SK-N-SH treated with all-trans-retinoic acid at 6 μM for 48 hours (cell line): ENCODE measurements at regions not wholly inside any gene's neighbourhood (a gene's known extent, or its start where the extent isn't known, plus 50 kb on each side); places are given as distances from the start of the nearest gene placed in this dataset.
A peak's percentile ranks its signal among the peaks of the same experiment; 100 is the strongest.

Experiments used
- ATAC-seq: fragments of 200-7000 bp; cut with Tn5 transposase; 3 replicates; pipeline ENCODE4 v1.9.1; 2020; ENCODE audit warnings: mild to moderate bottlenecking, moderate library complexity
- ARNTL ChIP-seq: fragments of 450-650 bp; formaldehyde crosslinking; IDR thresholded peaks from 2 replicates; pipeline ENCODE4 v1.5.0; 2020; ENCODE audit warnings: low read depth, mild to moderate bottlenecking, moderate library complexity, borderline replicate concordance
- BACH2 ChIP-seq: fragments of 250-450 bp; sonication (Bioruptor Pico); IDR thresholded peaks from 2 replicates; pipeline ENCODE4 v1.9.0; 2021; ENCODE audit warnings: mild to moderate bottlenecking, borderline replicate concordance
- CREB5 ChIP-seq: fragments of 250-450 bp; sonication (Bioruptor Pico); IDR thresholded peaks from 2 replicates; pipeline ENCODE4 v1.5.1; 2020; ENCODE audit warnings: low read depth, mild to moderate bottlenecking, moderate library complexity
- CSDC2 ChIP-seq: fragments of 250-450 bp; sonication (Bioruptor Pico); IDR thresholded peaks from 2 replicates; pipeline ENCODE4 v1.5.0; 2020; ENCODE audit warnings: mild to moderate bottlenecking, moderate library complexity
- CSRNP3 ChIP-seq: fragments of 250-450 bp; sonication (Bioruptor Pico); IDR thresholded peaks from 2 replicates; pipeline ENCODE4 v1.5.1; 2021; ENCODE audit warnings: mild to moderate bottlenecking, moderate library complexity
- GLIS3 ChIP-seq: fragments of 250-450 bp; sonication (Bioruptor Pico); IDR thresholded peaks from 2 replicates; pipeline ENCODE4 v1.5.0; 2020; ENCODE audit warnings: mild to moderate bottlenecking, moderate library complexity
- ISL1 ChIP-seq: fragments of 250-450 bp; sonication (Bioruptor Pico); IDR thresholded peaks from 2 replicates; pipeline ENCODE4 v2.1.2; 2022; ENCODE audit warnings: mild to moderate bottlenecking, moderate library complexity
- OSR1 ChIP-seq: fragments of 250-450 bp; sonication (Bioruptor Pico); IDR thresholded peaks from 2 replicates; pipeline ENCODE4 v1.8.0; 2022; ENCODE audit warnings: moderate library complexity, mild to moderate bottlenecking, inconsistent platforms
- POU6F1 ChIP-seq: fragments of 250-450 bp; sonication (Bioruptor Pico); IDR thresholded peaks from 2 replicates; pipeline ENCODE4 v1.8.0; 2021; ENCODE audit warnings: low read depth, mild to moderate bottlenecking, moderate library complexity, borderline replicate concordance
- PPARA ChIP-seq: fragments of 250-450 bp; sonication (Bioruptor Pico); IDR thresholded peaks from 2 replicates; pipeline ENCODE4 v1.5.0; 2020; ENCODE audit warnings: mild to moderate bottlenecking, borderline replicate concordance
- RARB ChIP-seq: fragments of 250-450 bp; sonication (Bioruptor Pico); IDR thresholded peaks from 2 replicates; pipeline ENCODE4 v1.8.0; 2021; ENCODE audit warnings: mild to moderate bottlenecking, moderate library complexity
- SNAI2 ChIP-seq: fragments of 250-450 bp; sonication (Bioruptor Pico); IDR thresholded peaks from 2 replicates; pipeline ENCODE4 v1.5.0; 2020; ENCODE audit warnings: mild to moderate bottlenecking, moderate library complexity
- TCF4 ChIP-seq: fragments of 250-450 bp; sonication (Bioruptor Pico); IDR thresholded peaks from 2 replicates; pipeline ENCODE4 v1.8.0; 2021; ENCODE audit warnings: mild to moderate bottlenecking, moderate library complexity, borderline replicate concordance
- TOX ChIP-seq: fragments of 250-450 bp; sonication (Bioruptor Pico); IDR thresholded peaks from 2 replicates; pipeline ENCODE4 v1.8.0; 2021; ENCODE audit warnings: mild to moderate bottlenecking, moderate library complexity, borderline replicate concordance
- TSHZ2 ChIP-seq: fragments of 250-450 bp; sonication (Bioruptor Pico); IDR thresholded peaks from 2 replicates; pipeline ENCODE4 v1.5.0; 2020; ENCODE audit warnings: mild to moderate bottlenecking, moderate library complexity
- ZC3H10 ChIP-seq: fragments of 250-450 bp; sonication (Bioruptor Pico); IDR thresholded peaks from 2 replicates; pipeline ENCODE4 v1.5.1; 2021; ENCODE audit warnings: mild to moderate bottlenecking, moderate library complexity
- ZFP3 ChIP-seq: fragments of 250-450 bp; sonication (Bioruptor Pico); IDR thresholded peaks from 2 replicates; pipeline ENCODE4 v1.5.0; 2020; ENCODE audit warnings: mild to moderate bottlenecking, moderate library complexity
- ZFP30 ChIP-seq: fragments of 450-650 bp; formaldehyde crosslinking; IDR thresholded peaks from 2 replicates; pipeline ENCODE4 v1.5.0; 2022; ENCODE audit warnings: mild to moderate bottlenecking, moderate library complexity
- ZNF565 ChIP-seq: fragments of 450-650 bp; formaldehyde crosslinking; conservative IDR thresholded peaks from 2 replicates; pipeline ENCODE4 v1.5.0; 2020; ENCODE audit warnings: low read depth, mild to moderate bottlenecking, moderate library complexity
- ZNF70 ChIP-seq: fragments of 450-650 bp; formaldehyde crosslinking; IDR thresholded peaks from 2 replicates; pipeline ENCODE4 v1.5.0; 2020; ENCODE audit warnings: mild to moderate bottlenecking, moderate library complexity
- ZNF8 ChIP-seq: fragments of 450-650 bp; formaldehyde crosslinking; IDR thresholded peaks from 2 replicates; pipeline ENCODE4 v1.5.0; 2020; ENCODE audit warnings: mild to moderate bottlenecking, moderate library complexity

GRCh38 chr9:715300-715699 lies 126.2 kb upstream of the DMRT1 start:
- ATAC-seq = peak; percentile 47
- TF ChIP-seq ZC3H10 (CRISPR knock-in tag) (no peak), CREB5 (CRISPR knock-in tag) (no peak), ZFP30 (CRISPR knock-in tag) (no peak), ZNF565 (CRISPR knock-in tag) (no peak), TCF4 (no peak)
- TF ChIP-seq, all 23 proteins: peak for 0

GRCh38 chr9:715743-716400 lies 125.6 kb upstream of the DMRT1 start:
- TF ChIP-seq ARNTL = no peak
- TF ChIP-seq ZFP3 (CRISPR knock-in tag) = no peak
- TF ChIP-seq CREB5 (CRISPR knock-in tag) = no peak
- no peak for TF ChIP-seq RARB (CRISPR knock-in tag)
- TF ChIP-seq TCF4 = no peak
- no peak for TF ChIP-seq POU6F1
- TF ChIP-seq GLIS3 (CRISPR knock-in tag) = no peak
- no peak for TF ChIP-seq PPARA (CRISPR knock-in tag)
- no peak for TF ChIP-seq CSDC2 (CRISPR knock-in tag)
- no peak for TF ChIP-seq ZC3H10 (CRISPR knock-in tag)
- no peak for TF ChIP-seq ZNF8 (CRISPR knock-in tag)
- no peak for TF ChIP-seq CSRNP3 (CRISPR knock-in tag)
- TF ChIP-seq BACH2 = no peak
- TF ChIP-seq OSR1 (CRISPR knock-in tag) = no peak
- TF ChIP-seq TSHZ2 = no peak
- TF ChIP-seq ZNF70 (CRISPR knock-in tag) = no peak
- TF ChIP-seq ZNF565 (CRISPR knock-in tag) = no peak
- peak; percentile 61 for ATAC-seq

- TF ChIP-seq TOX (CRISPR knock-in tag) (no peak), CSDC2 (CRISPR knock-in tag) (no peak), ISL1 (CRISPR knock-in tag) (no peak), TCF4 (no peak), ZC3H10 (CRISPR knock-in tag) (no peak), ZFP3 (CRISPR knock-in tag) (no peak), ZNF70 (CRISPR knock-in tag) (no peak), ARNTL (no peak), CREB5 (CRISPR knock-in tag) (no peak), SNAI2 (CRISPR knock-in tag) (no peak), BACH2 (no peak), PPARA (CRISPR knock-in tag) (no peak), RARB (CRISPR knock-in tag) (no peak), ZNF565 (CRISPR knock-in tag) (no peak), ZFP30 (CRISPR knock-in tag) (no peak), TSHZ2 (no peak)
- no peak for ATAC-seq
These were observed 123.8 kb upstream of the DMRT1 start for GRCh38 chr9:717722-718121.
